ENCODE measurements at regions not wholly inside any gene's neighbourhood (a gene's known extent, or its start where the extent isn't known, plus 50 kb on each side); places are given as distances from the start of the nearest gene placed in this dataset.

DNA sequence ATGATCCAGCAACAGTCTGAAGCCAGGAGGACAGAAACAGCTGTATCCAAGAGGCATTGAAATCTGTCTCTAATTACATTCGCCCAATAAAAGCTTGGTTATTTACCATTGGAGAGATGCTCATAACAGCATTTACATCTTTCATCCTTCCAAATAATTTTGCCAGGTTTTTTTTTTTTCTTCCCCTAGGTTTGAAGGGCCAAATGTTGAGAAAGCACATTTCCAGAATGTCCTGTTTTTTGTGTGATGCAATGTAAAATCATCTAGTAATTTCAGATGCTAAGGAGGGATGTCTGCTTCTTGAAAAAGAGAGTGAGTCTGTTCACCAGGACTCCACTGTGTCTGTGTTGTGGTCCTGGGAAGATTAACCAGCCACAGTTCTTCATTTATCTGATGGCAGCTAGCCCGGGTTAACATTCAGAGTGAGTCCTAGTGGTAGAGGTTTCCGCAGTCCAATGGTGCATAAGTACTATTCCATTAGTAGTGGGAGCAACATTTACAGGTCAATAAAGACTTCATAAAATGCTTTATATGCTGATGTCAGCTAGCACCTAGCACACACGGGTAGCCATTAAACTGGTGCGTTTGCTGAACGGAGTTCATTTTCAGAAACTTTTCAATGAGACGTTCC, 406.8 kb downstream of the STIM2 start:
- TF ChIP-seq EZH2 (IDR thresholded peaks at IDR 0.05; ENCODE audit: insufficient read depth, low read length) (no peak), CTCF (IDR thresholded peaks at IDR 0.05; ENCODE audit: insufficient read depth, low read depth, low read length) (no peak)

All from astrocyte (in vitro differentiated cells and primary cell).